GM18870 (cell line): ENCODE measurements at regions not wholly inside any gene's neighbourhood (a gene's known extent, or its start where the extent isn't known, plus 50 kb on each side); places are given as distances from the start of the nearest gene placed in this dataset.
A peak's percentile ranks its signal among the peaks of the same experiment; 100 is the strongest.

Experiments used
- ATAC-seq: cut with Tn5 transposase; IDR thresholded peaks from one replicate; pipeline ENCODE4 v1.9.1; 2021; ENCODE audit warnings: moderate library complexity; ENCODE audit not compliant: unreplicated experiment

GRCh38 chrX:27924718-27925117 lies 56.5 kb downstream of the DCAF8L1 start:
- ATAC-seq: no peak

- ATAC-seq: no peak
Observed at GRCh38 chrX:27924261-27924660, 57.0 kb downstream of the DCAF8L1 start.

- ATAC-seq: no peak
Observed at GRCh38 chrX:27918799-27919198, 62.5 kb downstream of the DCAF8L1 start.

GRCh38 chrX:27917713-27918500 lies 63.3 kb downstream of the DCAF8L1 start:
- no peak for ATAC-seq

- ATAC-seq: peak; percentile 92
Observed at GRCh38 chrX:27915617-27916016, 65.6 kb downstream of the DCAF8L1 start.

GRCh38 chrX:27910412-27910811 lies 70.8 kb downstream of the DCAF8L1 start:
- no peak for ATAC-seq

- ATAC-seq: no peak
Observed at GRCh38 chrX:27903960-27904359, 77.3 kb downstream of the DCAF8L1 start.

- ATAC-seq: no peak
Observed at GRCh38 chrX:27893871-27894270, 86.1 kb downstream of the MAGEB10 start.

GRCh38 chrX:27893211-27893610 lies 85.4 kb downstream of the MAGEB10 start:
- no peak for ATAC-seq

- ATAC-seq: no peak
Observed at GRCh38 chrX:27890611-27891010, 82.8 kb downstream of the MAGEB10 start.

- no peak for ATAC-seq
Observed at GRCh38 chrX:27889878-27890277, 82.1 kb downstream of the MAGEB10 start.

GRCh38 chrX:27884654-27885053 lies 76.9 kb downstream of the MAGEB10 start:
- no peak for ATAC-seq

- no peak for ATAC-seq
Observed at GRCh38 chrX:27883468-27884092, 75.8 kb downstream of the MAGEB10 start.

GRCh38 chrX:27882695-27883094 lies 74.9 kb downstream of the MAGEB10 start:
- ATAC-seq: no peak

- ATAC-seq: no peak
Observed at GRCh38 chrX:27878862-27879261, 71.1 kb downstream of the MAGEB10 start.
